ENCODE measurements at regions not wholly inside any gene's neighbourhood (a gene's known extent, or its start where the extent isn't known, plus 50 kb on each side); places are given as distances from the start of the nearest gene placed in this dataset.

GRCh38 chr11:127270851-127271250, 270.3 kb upstream of the KIRREL3 start:
- ChIA-PET POLR2A (no interaction called here), CTCF (no interaction called here)
- Mint-ChIP-seq H3K9me3 (peaks cover 6% of the 10 kb centered on the region), H3K36me3 (peaks cover 5% of the 10 kb centered on the region), H3K27me3 (ENCODE audit: low read depth) (no peaks in the 10 kb centered on the region), H3K4me1 (peaks cover 10% of the 10 kb centered on the region), H3K27ac (no peak overlapping the region), H3K4me3 (no peak overlapping the region)
- no peak for TF ChIP-seq ZSCAN18 (CRISPR knock-in tag; IDR thresholded peaks at IDR 0.05)
- no peak for TF ChIP-seq ZNF671 (CRISPR knock-in tag; IDR thresholded peaks at IDR 0.05)
- no peak for TF ChIP-seq ZMAT4 (CRISPR knock-in tag; IDR thresholded peaks at IDR 0.05)
- TF ChIP-seq SP1 (CRISPR knock-in tag; conservative IDR thresholded peaks at IDR 0.05), result no peak
- no peak for TF ChIP-seq MYBL2 (CRISPR knock-in tag; IDR thresholded peaks at IDR 0.05)
- no peak for TF ChIP-seq ZNF512 (CRISPR knock-in tag; IDR thresholded peaks at IDR 0.05; ENCODE audit: borderline replicate concordance)
- TF ChIP-seq SOX15 (CRISPR knock-in tag; IDR thresholded peaks at IDR 0.05), result no peak
- DNase-seq (ENCODE audit: low spot score) (no peak), ATAC-seq (no peak)

- ChIA-PET POLR2A (no interaction called here), CTCF (no interaction called here)
- no peak for DNase-seq (ENCODE audit: low spot score)
- Mint-ChIP-seq H3K27me3 (ENCODE audit: low read depth) (no peaks in the 10 kb centered on the region), H3K36me3 (peaks cover 8% of the 10 kb centered on the region), H3K9me3 (peaks cover 12% of the 10 kb centered on the region), H3K4me3 (no peak overlapping the region), H3K4me1 (peaks cover 5% of the 10 kb centered on the region), H3K27ac (no peak overlapping the region)
- ATAC-seq, result no peak
- TF ChIP-seq E2F1 (CRISPR knock-in tag; IDR thresholded peaks at IDR 0.05) (no peak), ZBTB43 (CRISPR knock-in tag; IDR thresholded peaks at IDR 0.05) (no peak), PREB (CRISPR knock-in tag; IDR thresholded peaks at IDR 0.05; ENCODE audit: borderline replicate concordance) (no peak), MYBL2 (CRISPR knock-in tag; IDR thresholded peaks at IDR 0.05) (no peak), HMGA2 (CRISPR knock-in tag; IDR thresholded peaks at IDR 0.05) (no peak), FOXP4 (CRISPR knock-in tag; IDR thresholded peaks at IDR 0.05) (no peak), CDX4 (CRISPR knock-in tag; IDR thresholded peaks at IDR 0.05; ENCODE audit: borderline replicate concordance) (no peak), USF1 (CRISPR knock-in tag; IDR thresholded peaks at IDR 0.05) (no peak), JAZF1 (CRISPR knock-in tag; IDR thresholded peaks at IDR 0.05) (no peak), ZSCAN18 (CRISPR knock-in tag; IDR thresholded peaks at IDR 0.05) (no peak), CREM (CRISPR knock-in tag; IDR thresholded peaks at IDR 0.05) (no peak)
Measured at GRCh38 chr11:127269911-127270310, 269.3 kb upstream of the KIRREL3 start.

Measured in WTC11 (cell line).